Neural crest cell (in vitro differentiated cells): ENCODE measurements at regions not wholly inside any gene's neighbourhood (a gene's known extent, or its start where the extent isn't known, plus 50 kb on each side); places are given as distances from the start of the nearest gene placed in this dataset.
A peak's percentile ranks its signal among the peaks of the same experiment; 100 is the strongest.

Experiments
- DNase-seq: peaks from one replicate; pipeline ENCODE4 v3.0.0; 2021; ENCODE audit warnings: low read depth, mixed read lengths, low spot score
- H3K27ac Mint-ChIP-seq: one replicate; pipeline ENCODE4 v1.8.0; 2021; ENCODE audit warnings: mild to moderate bottlenecking, mixed read lengths; ENCODE audit not compliant: unreplicated experiment
- H3K27me3 Mint-ChIP-seq: 2 replicates; pipeline ENCODE4 v1.8.0; 2021; ENCODE audit warnings: low read depth, mild to moderate bottlenecking, mixed read lengths
- H3K36me3 Mint-ChIP-seq: 2 replicates; pipeline ENCODE4 v1.8.0; 2021; ENCODE audit warnings: low read depth, mild to moderate bottlenecking, mixed read lengths
- H3K4me1 Mint-ChIP-seq: 2 replicates; pipeline ENCODE4 v1.8.0; 2021; ENCODE audit warnings: mixed read lengths
- H3K4me3 Mint-ChIP-seq: one replicate; pipeline ENCODE4 v1.8.0; 2021; ENCODE audit warnings: mild to moderate bottlenecking, mixed read lengths
- H3K9me3 Mint-ChIP-seq: 2 replicates; pipeline ENCODE4 v1.8.0; 2021; ENCODE audit warnings: mixed read lengths
- CTCF ChIP-seq: fragments of 200-600 bp; sonication (generic); conservative IDR thresholded peaks from 2 replicates; pipeline ENCODE4 v1.5.0; 2021; ENCODE audit warnings: antibody characterized with exemption, mild to moderate bottlenecking

- Mint-ChIP-seq H3K9me3 (peaks cover 2% of the 10 kb centered on the region), H3K27ac (peak overlapping the region; percentile 32), H3K4me3 (no peak overlapping the region), H3K4me1 (no peaks in the 10 kb centered on the region), H3K27me3 (no peaks in the 10 kb centered on the region), H3K36me3 (no peaks in the 10 kb centered on the region)
- DNase-seq = no peak
- TF ChIP-seq CTCF = no peak
Observed at GRCh38 chr5:165739079-165739741, 2233.8 kb downstream of the MAT2B start.

- DNase-seq = no peak
- no peaks in the 10 kb centered on the region for H3K4me1 Mint-ChIP-seq
- H3K27me3 Mint-ChIP-seq = no peaks in the 10 kb centered on the region
- H3K36me3 Mint-ChIP-seq = no peaks in the 10 kb centered on the region
- no peak for TF ChIP-seq CTCF
- no peaks in the 10 kb centered on the region for H3K9me3 Mint-ChIP-seq
- no peak overlapping the region for H3K4me3 Mint-ChIP-seq
- H3K27ac Mint-ChIP-seq = no peak overlapping the region
Observed at GRCh38 chr5:165757791-165758190, 2252.4 kb downstream of the MAT2B start.

- no peak for DNase-seq
- Mint-ChIP-seq H3K27me3 (no peaks in the 10 kb centered on the region), H3K9me3 (peaks cover 7% of the 10 kb centered on the region), H3K4me3 (no peak overlapping the region), H3K27ac (no peak overlapping the region), H3K36me3 (no peaks in the 10 kb centered on the region), H3K4me1 (no peaks in the 10 kb centered on the region)
- TF ChIP-seq CTCF = no peak
Observed at GRCh38 chr5:165775111-165775510, 2269.7 kb downstream of the MAT2B start.

GRCh38 chr5:165779505-165779904 lies 2274.1 kb downstream of the MAT2B start:
- TF ChIP-seq CTCF = no peak
- no peaks in the 10 kb centered on the region for H3K27me3 Mint-ChIP-seq
- H3K36me3 Mint-ChIP-seq = no peaks in the 10 kb centered on the region
- no peak overlapping the region for H3K27ac Mint-ChIP-seq
- H3K4me3 Mint-ChIP-seq = no peak overlapping the region
- no peak for DNase-seq
- H3K4me1 Mint-ChIP-seq = peaks cover 9% of the 10 kb centered on the region
- H3K9me3 Mint-ChIP-seq = peaks cover 4% of the 10 kb centered on the region

- Mint-ChIP-seq H3K27ac (no peak overlapping the region), H3K36me3 (no peaks in the 10 kb centered on the region), H3K9me3 (peaks cover 4% of the 10 kb centered on the region), H3K4me3 (no peak overlapping the region), H3K27me3 (no peaks in the 10 kb centered on the region), H3K4me1 (peaks cover 9% of the 10 kb centered on the region)
- TF ChIP-seq CTCF = no peak
- DNase-seq = no peak
Observed at GRCh38 chr5:165780901-165781300, 2275.5 kb downstream of the MAT2B start.
